ENCODE measurements at regions not wholly inside any gene's neighbourhood (a gene's known extent, or its start where the extent isn't known, plus 50 kb on each side); places are given as distances from the start of the nearest gene placed in this dataset.

DNA sequence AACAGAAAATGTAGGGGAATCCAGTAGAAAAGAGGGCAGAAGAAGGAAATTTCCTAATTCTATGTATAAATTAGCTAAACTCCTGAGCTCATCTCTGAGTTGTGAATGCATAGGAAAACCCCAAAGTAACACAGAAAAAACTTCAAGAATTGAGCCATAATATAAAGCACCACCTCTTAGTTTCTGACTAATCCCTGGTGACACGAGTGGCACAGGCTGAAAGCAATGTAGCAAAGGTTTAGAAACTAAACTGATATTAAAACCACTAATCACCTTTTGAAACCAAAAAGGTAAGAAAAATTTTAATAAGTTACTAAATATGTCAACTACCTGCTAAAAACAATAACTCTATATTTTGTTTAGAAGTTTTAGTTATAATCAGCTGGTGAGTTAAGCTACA lies 255.6 kb upstream of the NECTIN3 start:
- no peaks in the 10 kb centered on the region for H3K27me3 ChIP-seq (ENCODE audit: insufficient read depth, low read depth, severe bottlenecking)
- DNase-seq, result no peak
- no peak overlapping the region for H3K27ac ChIP-seq
- H3K9me3 ChIP-seq (ENCODE audit: severe bottlenecking), result no peaks in the 10 kb centered on the region
- no peaks in the 10 kb centered on the region for H3K36me3 ChIP-seq
- TF ChIP-seq, protein P1, sequence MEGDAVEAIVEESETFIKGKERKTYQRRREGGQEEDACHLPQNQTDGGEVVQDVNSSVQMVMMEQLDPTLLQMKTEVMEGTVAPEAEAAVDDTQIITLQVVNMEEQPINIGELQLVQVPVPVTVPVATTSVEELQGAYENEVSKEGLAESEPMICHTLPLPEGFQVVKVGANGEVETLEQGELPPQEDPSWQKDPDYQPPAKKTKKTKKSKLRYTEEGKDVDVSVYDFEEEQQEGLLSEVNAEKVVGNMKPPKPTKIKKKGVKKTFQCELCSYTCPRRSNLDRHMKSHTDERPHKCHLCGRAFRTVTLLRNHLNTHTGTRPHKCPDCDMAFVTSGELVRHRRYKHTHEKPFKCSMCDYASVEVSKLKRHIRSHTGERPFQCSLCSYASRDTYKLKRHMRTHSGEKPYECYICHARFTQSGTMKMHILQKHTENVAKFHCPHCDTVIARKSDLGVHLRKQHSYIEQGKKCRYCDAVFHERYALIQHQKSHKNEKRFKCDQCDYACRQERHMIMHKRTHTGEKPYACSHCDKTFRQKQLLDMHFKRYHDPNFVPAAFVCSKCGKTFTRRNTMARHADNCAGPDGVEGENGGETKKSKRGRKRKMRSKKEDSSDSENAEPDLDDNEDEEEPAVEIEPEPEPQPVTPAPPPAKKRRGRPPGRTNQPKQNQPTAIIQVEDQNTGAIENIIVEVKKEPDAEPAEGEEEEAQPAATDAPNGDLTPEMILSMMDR (IDR thresholded peaks at IDR 0.05; ENCODE audit: low read depth, low read length), result no peak
- no peak overlapping the region for H3K4me3 ChIP-seq (ENCODE audit: low read depth, low read length)

DNA sequence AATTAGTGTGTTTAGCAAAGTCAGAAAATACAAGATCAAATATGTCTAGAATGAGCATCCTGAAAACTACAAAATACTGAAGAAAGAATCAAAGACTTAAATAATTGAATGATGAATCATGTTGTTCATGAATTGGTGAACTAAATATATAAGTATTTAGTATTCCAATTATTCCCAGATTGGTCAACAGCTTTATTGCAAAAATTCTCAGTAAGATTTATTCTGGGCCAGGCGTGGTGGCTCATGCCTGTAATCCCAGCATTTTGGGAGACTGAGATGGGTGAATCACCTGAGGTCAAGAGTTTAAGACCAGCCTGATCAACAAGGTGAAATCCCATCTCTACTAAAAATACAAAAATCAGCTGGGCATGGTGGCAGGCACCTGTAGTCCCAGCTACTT lies 250.0 kb upstream of the NECTIN3 start:
- no peak for DNase-seq

DNA sequence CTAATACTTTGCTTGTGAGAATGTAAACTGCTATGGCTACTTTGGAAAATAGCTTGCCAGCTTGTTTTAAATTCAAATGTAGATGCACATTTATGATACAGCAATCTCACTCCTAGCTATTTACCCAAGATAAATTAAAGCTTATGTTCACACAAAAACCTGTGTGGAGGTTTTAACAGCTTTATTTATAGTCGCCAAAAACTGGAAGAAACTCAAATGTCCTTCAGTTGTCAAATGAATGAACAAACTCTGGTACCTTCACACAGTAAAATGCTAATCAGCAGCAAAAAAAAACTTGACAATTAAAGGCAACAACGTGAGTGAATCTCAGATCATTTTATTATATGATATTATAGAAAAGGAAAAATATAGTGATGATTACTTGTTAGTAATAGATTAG lies 248.6 kb upstream of the NECTIN3 start:
- no peak for DNase-seq
- Histone ChIP-seq H3K27me3 (ENCODE audit: insufficient read depth, low read depth, severe bottlenecking) (no peaks in the 10 kb centered on the region), H3K36me3 (no peaks in the 10 kb centered on the region), H3K9me3 (ENCODE audit: severe bottlenecking) (no peaks in the 10 kb centered on the region), H3K4me3 (ENCODE audit: low read depth, low read length) (no peak overlapping the region), H3K27ac (no peak overlapping the region)
- TF ChIP-seq, protein P1 (IDR thresholded peaks at IDR 0.05; ENCODE audit: low read depth, low read length), result no peak

More for the DNA sequence above, 250.0 kb upstream of the NECTIN3 start:
- TF ChIP-seq, protein P1 (IDR thresholded peaks at IDR 0.05; ENCODE audit: low read depth, low read length), result no peak
- H3K36me3 ChIP-seq, result no peaks in the 10 kb centered on the region
- no peak overlapping the region for H3K27ac ChIP-seq
- H3K9me3 ChIP-seq (ENCODE audit: severe bottlenecking), result no peaks in the 10 kb centered on the region
- no peak overlapping the region for H3K4me3 ChIP-seq (ENCODE audit: low read depth, low read length)
- H3K27me3 ChIP-seq (ENCODE audit: insufficient read depth, low read depth, severe bottlenecking), result no peaks in the 10 kb centered on the region

DNA sequence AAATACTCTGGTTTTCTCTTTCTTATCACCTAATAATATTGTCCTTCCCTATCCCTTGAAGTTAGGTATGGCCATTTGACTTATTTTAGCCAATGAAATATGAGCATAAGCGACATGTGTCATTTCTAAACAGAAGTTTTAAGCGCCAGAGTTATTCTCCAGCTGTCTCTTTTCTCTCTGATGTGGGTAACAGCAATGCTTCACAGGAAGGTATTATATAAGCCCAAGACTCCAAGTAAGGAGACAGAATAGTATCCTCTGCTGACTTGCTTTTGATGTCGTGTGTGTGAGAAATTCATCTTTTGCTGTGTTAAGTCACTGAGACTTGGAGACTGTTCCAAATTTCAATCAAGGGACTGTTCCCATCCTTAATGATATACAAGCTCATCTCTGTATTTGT lies 224.6 kb upstream of the NECTIN3 start:
- H3K27ac ChIP-seq, result no peak overlapping the region
- no peaks in the 10 kb centered on the region for H3K9me3 ChIP-seq (ENCODE audit: severe bottlenecking)
- no peaks in the 10 kb centered on the region for H3K36me3 ChIP-seq
- TF ChIP-seq, protein P1 (IDR thresholded peaks at IDR 0.05; ENCODE audit: low read depth, low read length), result no peak
- no peak for DNase-seq
- H3K4me3 ChIP-seq (ENCODE audit: low read depth, low read length), result no peak overlapping the region
- H3K27me3 ChIP-seq (ENCODE audit: insufficient read depth, low read depth, severe bottlenecking), result no peaks in the 10 kb centered on the region

DNA sequence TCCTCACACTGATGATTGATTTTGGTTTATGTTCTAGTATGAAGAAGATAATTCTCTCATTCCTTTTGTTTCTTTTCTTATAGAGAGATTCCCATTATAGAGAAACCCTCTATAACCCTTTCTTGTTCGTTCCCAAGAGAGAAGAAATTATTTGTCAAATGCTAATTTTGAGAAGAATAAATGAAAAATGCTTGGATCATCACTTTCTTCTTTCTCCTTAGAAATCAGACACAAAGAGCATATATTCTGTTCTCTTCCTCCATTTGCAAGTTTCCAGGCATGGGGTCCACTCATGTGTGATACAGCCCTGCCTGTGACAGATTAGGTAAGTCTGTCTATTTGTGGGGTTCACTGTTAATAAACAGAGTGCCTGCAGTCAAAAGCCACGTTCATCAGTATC lies 222.6 kb upstream of the NECTIN3 start:
- Histone ChIP-seq H3K9me3 (ENCODE audit: severe bottlenecking) (no peaks in the 10 kb centered on the region), H3K36me3 (no peaks in the 10 kb centered on the region), H3K27me3 (ENCODE audit: insufficient read depth, low read depth, severe bottlenecking) (no peaks in the 10 kb centered on the region), H3K4me3 (ENCODE audit: low read depth, low read length) (no peak overlapping the region), H3K27ac (no peak overlapping the region)
- no peak for DNase-seq
- TF ChIP-seq, protein P1 (IDR thresholded peaks at IDR 0.05; ENCODE audit: low read depth, low read length), result no peak

DNA sequence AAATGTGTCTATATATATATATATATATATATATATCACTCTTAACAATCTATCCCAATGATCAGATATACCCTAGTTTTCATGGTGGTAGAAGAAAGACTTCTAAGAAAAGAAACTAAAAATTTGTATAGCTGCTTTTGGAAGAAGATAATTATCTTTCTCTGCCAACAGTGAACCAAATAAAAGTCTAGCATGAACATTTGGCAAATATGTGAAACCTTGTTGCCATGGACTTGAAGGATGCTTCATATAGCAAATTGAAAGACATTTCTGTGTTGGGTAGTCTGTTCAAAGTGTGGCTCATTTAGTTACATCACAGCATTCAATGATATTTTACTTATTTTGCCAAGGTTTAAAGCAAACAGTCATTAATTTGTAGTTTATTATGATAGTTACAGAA lies 219.9 kb upstream of the NECTIN3 start:
- no peak for DNase-seq
- H3K36me3 ChIP-seq, result no peaks in the 10 kb centered on the region
- no peaks in the 10 kb centered on the region for H3K27me3 ChIP-seq (ENCODE audit: insufficient read depth, low read depth, severe bottlenecking)
- H3K27ac ChIP-seq, result no peak overlapping the region
- TF ChIP-seq, protein P1 (IDR thresholded peaks at IDR 0.05; ENCODE audit: low read depth, low read length), result no peak
- H3K9me3 ChIP-seq (ENCODE audit: severe bottlenecking), result no peaks in the 10 kb centered on the region
- no peak overlapping the region for H3K4me3 ChIP-seq (ENCODE audit: low read depth, low read length)

Data from WERI-Rb-1 (cell line).